ENCODE measurements at regions not wholly inside any gene's neighbourhood (a gene's known extent, or its start where the extent isn't known, plus 50 kb on each side); places are given as distances from the start of the nearest gene placed in this dataset.

- no peak for TF ChIP-seq CTCF (IDR thresholded peaks at IDR 0.05; ENCODE audit: low read depth, low read length)
Observed at GRCh38 chr4:114474188-114474800, 124.3 kb upstream of the UGT8 start.

DNA sequence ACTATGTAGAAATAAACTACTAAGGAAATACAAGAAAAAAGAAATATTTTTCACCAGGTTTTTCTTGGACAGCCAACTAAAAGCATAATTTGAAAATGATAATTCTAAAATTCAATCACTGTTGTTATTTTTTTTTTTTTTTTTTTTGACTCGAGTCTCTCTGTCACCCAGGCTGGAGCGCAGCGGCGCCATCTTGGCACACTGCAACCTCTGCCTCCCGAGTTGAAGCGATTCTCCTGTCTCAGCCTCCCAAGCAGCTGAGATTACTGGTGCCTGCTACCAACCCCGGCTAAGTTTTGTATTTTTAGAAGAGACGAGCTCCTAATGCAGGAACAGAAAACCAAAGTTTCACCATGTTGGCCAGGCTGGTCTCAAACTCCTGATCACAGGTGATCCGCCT is 122.3 kb upstream of the UGT8 start:
- no peak for TF ChIP-seq CTCF (IDR thresholded peaks at IDR 0.05; ENCODE audit: low read depth, low read length)
- no peak for DNase-seq (ENCODE audit: extremely low read depth, low read depth)

More at GRCh38 chr4:114474188-114474800, 124.3 kb upstream of the UGT8 start:
- DNase-seq (ENCODE audit: extremely low read depth, low read depth), result no peak

GRCh38 chr4:114479595-114479994 is 119.0 kb upstream of the UGT8 start:
- no peak for TF ChIP-seq CTCF (IDR thresholded peaks at IDR 0.05; ENCODE audit: low read depth, low read length)
- DNase-seq (ENCODE audit: extremely low read depth, low read depth), result no peak

GRCh38 chr4:114481856-114482255 is 116.8 kb upstream of the UGT8 start:
- TF ChIP-seq CTCF (IDR thresholded peaks at IDR 0.05; ENCODE audit: low read depth, low read length), result no peak
- DNase-seq (ENCODE audit: extremely low read depth, low read depth), result no peak

GRCh38 chr4:114487101-114487500 is 111.5 kb upstream of the UGT8 start:
- TF ChIP-seq CTCF (IDR thresholded peaks at IDR 0.05; ENCODE audit: low read depth, low read length), result no peak
- no peak for DNase-seq (ENCODE audit: extremely low read depth, low read depth)

DNA sequence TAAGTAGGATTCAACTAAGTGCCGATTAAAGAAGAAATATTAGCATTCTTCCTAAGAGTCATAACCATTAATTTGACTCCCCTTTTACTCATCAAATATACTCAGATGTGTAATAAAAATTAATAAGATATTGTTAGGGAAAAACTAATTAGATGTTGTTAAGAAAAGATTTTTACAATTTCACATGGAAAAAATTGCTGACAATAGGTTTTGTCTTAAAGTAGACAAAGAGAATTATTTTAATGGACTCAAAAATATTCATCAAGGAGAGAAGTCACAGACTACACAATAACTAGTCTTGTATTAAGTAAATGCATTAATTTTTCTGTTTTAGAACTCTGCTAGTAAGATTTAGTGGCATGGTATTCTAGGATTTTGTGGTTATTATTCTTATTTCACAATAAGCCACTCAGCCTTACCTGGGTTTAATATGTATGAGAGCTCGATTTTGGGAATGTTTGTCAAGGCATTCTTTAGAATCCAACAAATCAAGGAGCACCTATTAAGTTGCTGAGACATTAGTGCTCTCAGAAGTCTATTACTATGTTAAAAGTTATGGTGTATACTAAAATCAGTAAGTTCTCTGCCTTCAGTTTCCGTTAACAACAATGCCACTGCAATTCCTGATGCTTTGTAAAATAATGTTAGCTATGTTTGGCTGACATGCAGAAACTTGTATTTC is 110.2 kb upstream of the UGT8 start:
- no peak for DNase-seq (ENCODE audit: extremely low read depth, low read depth)
- TF ChIP-seq CTCF (IDR thresholded peaks at IDR 0.05; ENCODE audit: low read depth, low read length), result no peak

DNA sequence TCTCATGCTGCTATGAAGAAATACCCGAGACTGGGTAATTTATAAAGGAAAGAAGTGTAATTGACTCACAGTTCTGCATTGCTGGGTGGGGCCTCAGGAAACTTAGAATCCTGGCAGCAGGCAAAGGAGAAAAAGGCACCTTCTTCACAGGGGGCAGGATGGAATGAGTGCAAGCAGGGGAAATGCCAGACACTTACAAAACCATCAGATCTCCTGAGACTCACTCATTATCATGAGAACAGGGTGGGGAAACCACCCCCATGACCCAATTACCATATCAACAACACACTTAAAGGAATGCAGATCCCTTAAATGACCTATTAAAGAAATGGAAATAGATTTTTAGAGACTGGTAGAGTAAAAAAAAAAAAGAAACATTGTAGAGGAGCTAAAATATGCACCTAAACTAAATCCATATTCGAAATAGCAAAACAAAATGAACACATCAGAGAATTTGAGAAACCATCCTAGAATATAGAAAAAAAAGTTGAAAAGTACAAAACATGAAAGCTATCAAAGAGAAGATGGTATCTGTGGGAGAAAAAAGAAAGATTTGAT is 104.3 kb upstream of the UGT8 start:
- TF ChIP-seq CTCF (IDR thresholded peaks at IDR 0.05; ENCODE audit: low read depth, low read length), result no peak
- DNase-seq (ENCODE audit: extremely low read depth, low read depth), result no peak
